ENCODE measurements at regions not wholly inside any gene's neighbourhood (a gene's known extent, or its start where the extent isn't known, plus 50 kb on each side); places are given as distances from the start of the nearest gene placed in this dataset.

GRCh38 chr1:29474274-29475244, 238.2 kb downstream of the PTPRU start:
- DNase-seq = no peak

- DNase-seq = no peak
Measured at GRCh38 chr1:29473161-29473855, 237.0 kb downstream of the PTPRU start.

GRCh38 chr1:29471487-29472313, 235.4 kb downstream of the PTPRU start:
- no peak for DNase-seq

GRCh38 chr1:29470788-29471119, 234.4 kb downstream of the PTPRU start:
- no peak for DNase-seq

GRCh38 chr1:29470087-29470787, 233.9 kb downstream of the PTPRU start:
- no peak for DNase-seq

- DNase-seq = no peak
Measured at GRCh38 chr1:29469457-29469856, 233.1 kb downstream of the PTPRU start.

- no peak for DNase-seq
Measured at GRCh38 chr1:29467989-29468900, 231.9 kb downstream of the PTPRU start.

GRCh38 chr1:29466258-29466657, 229.9 kb downstream of the PTPRU start:
- no peak for DNase-seq

GRCh38 chr1:29465755-29466154, 229.4 kb downstream of the PTPRU start:
- DNase-seq = no peak

GRCh38 chr1:29462096-29462495, 225.8 kb downstream of the PTPRU start:
- no peak for DNase-seq

- no peak for DNase-seq
Measured at GRCh38 chr1:29461115-29461739, 224.9 kb downstream of the PTPRU start.

- no peak for DNase-seq
Measured at GRCh38 chr1:29460694-29461093, 224.4 kb downstream of the PTPRU start.

- DNase-seq = no peak
Measured at GRCh38 chr1:29460041-29460610, 223.8 kb downstream of the PTPRU start.

GRCh38 chr1:29459620-29459945, 223.3 kb downstream of the PTPRU start:
- no peak for DNase-seq

- no peak for DNase-seq
Measured at GRCh38 chr1:29458737-29459619, 222.7 kb downstream of the PTPRU start.

- no peak for DNase-seq
Measured at GRCh38 chr1:29457496-29458368, 221.4 kb downstream of the PTPRU start.

- no peak for DNase-seq
Measured at GRCh38 chr1:29456685-29457435, 220.5 kb downstream of the PTPRU start.

GRCh38 chr1:29455781-29456180, 219.5 kb downstream of the PTPRU start:
- no peak for DNase-seq

Data from NCI-H446 treated with DMSO at 0.1 percent for 48 hours (cell line).